ENCODE measurements at regions not wholly inside any gene's neighbourhood (a gene's known extent, or its start where the extent isn't known, plus 50 kb on each side); places are given as distances from the start of the nearest gene placed in this dataset.

- Histone ChIP-seq H3K9ac (ENCODE audit: low read length) (no peak overlapping the region), H3F3A (ENCODE audit: insufficient read depth, low read length) (no peaks in the 10 kb centered on the region), H3K27ac (ENCODE audit: low read depth, low read length, poor library complexity, severe bottlenecking) (no peak overlapping the region), H2AFZ (ENCODE audit: low read length) (no peak overlapping the region), H3K9me2 (ENCODE audit: low read depth, low read length) (no peaks in the 10 kb centered on the region), H3K4me1 (ENCODE audit: insufficient read depth, low read length, severe bottlenecking) (peaks cover 10% of the 10 kb centered on the region), H3K79me2 (ENCODE audit: insufficient read depth, low read length) (no peaks in the 10 kb centered on the region), H4K20me1 (ENCODE audit: insufficient read depth, low read length) (no peaks in the 10 kb centered on the region), H3K27me3 (ENCODE audit: insufficient read depth, low read length) (no peaks in the 10 kb centered on the region), H3K36me3 (ENCODE audit: insufficient read depth, low read length) (no peaks in the 10 kb centered on the region), H3K4me2 (ENCODE audit: low read length) (no peak overlapping the region), H3K4me3 (ENCODE audit: low read depth, low read length, poor library complexity, severe bottlenecking) (no peak overlapping the region), H3K9me3 (ENCODE audit: low read length) (no peaks in the 10 kb centered on the region)
- no peak for TF ChIP-seq EZH2 (IDR thresholded peaks at IDR 0.05; ENCODE audit: borderline replicate concordance, low read length)
- TF ChIP-seq, protein P1, sequence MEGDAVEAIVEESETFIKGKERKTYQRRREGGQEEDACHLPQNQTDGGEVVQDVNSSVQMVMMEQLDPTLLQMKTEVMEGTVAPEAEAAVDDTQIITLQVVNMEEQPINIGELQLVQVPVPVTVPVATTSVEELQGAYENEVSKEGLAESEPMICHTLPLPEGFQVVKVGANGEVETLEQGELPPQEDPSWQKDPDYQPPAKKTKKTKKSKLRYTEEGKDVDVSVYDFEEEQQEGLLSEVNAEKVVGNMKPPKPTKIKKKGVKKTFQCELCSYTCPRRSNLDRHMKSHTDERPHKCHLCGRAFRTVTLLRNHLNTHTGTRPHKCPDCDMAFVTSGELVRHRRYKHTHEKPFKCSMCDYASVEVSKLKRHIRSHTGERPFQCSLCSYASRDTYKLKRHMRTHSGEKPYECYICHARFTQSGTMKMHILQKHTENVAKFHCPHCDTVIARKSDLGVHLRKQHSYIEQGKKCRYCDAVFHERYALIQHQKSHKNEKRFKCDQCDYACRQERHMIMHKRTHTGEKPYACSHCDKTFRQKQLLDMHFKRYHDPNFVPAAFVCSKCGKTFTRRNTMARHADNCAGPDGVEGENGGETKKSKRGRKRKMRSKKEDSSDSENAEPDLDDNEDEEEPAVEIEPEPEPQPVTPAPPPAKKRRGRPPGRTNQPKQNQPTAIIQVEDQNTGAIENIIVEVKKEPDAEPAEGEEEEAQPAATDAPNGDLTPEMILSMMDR (IDR thresholded peaks at IDR 0.05; ENCODE audit: low read length), result no peak
Observed at GRCh38 chr3:56969851-56970250, 90.6 kb upstream of the SPATA12 start.

GRCh38 chr3:56966509-56966908 is 94.0 kb upstream of the SPATA12 start:
- TF ChIP-seq, protein P1 (IDR thresholded peaks at IDR 0.05; ENCODE audit: low read length), result no peak
- TF ChIP-seq EZH2 (IDR thresholded peaks at IDR 0.05; ENCODE audit: borderline replicate concordance, low read length), result no peak
- Histone ChIP-seq H3K27me3 (ENCODE audit: insufficient read depth, low read length) (no peaks in the 10 kb centered on the region), H3K4me2 (ENCODE audit: low read length) (no peak overlapping the region), H3K4me3 (ENCODE audit: low read depth, low read length, poor library complexity, severe bottlenecking) (no peak overlapping the region), H3K9ac (ENCODE audit: low read length) (no peak overlapping the region), H4K20me1 (ENCODE audit: insufficient read depth, low read length) (no peaks in the 10 kb centered on the region), H2AFZ (ENCODE audit: low read length) (no peak overlapping the region), H3K79me2 (ENCODE audit: insufficient read depth, low read length) (no peaks in the 10 kb centered on the region), H3K27ac (ENCODE audit: low read depth, low read length, poor library complexity, severe bottlenecking) (no peak overlapping the region), H3F3A (ENCODE audit: insufficient read depth, low read length) (no peaks in the 10 kb centered on the region), H3K9me3 (ENCODE audit: low read length) (no peaks in the 10 kb centered on the region), H3K36me3 (ENCODE audit: insufficient read depth, low read length) (no peaks in the 10 kb centered on the region), H3K9me2 (ENCODE audit: low read depth, low read length) (no peaks in the 10 kb centered on the region), H3K4me1 (ENCODE audit: insufficient read depth, low read length, severe bottlenecking) (peaks cover 22% of the 10 kb centered on the region)

DNA sequence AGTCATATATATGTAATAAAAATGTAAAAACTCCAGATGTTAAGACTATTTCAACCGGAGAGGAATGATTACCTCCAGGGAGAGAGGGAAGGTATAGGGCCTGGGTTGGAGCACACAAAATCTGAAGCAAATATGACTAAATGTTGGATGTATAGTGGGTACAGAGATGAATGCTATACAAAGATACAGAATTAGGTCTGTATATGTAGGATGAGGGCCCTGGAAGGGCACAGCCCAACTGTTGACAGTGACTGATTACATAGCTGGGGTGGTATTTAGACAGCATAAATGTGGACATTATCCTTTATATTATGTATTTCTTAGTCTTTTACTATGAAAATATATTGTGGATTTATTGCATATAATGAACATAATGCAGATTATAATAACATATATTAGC is 94.4 kb upstream of the SPATA12 start:
- Histone ChIP-seq H3K36me3 (ENCODE audit: insufficient read depth, low read length) (no peaks in the 10 kb centered on the region), H3K4me2 (ENCODE audit: low read length) (no peak overlapping the region), H4K20me1 (ENCODE audit: insufficient read depth, low read length) (no peaks in the 10 kb centered on the region), H3K9me3 (ENCODE audit: low read length) (no peaks in the 10 kb centered on the region), H3K4me1 (ENCODE audit: insufficient read depth, low read length, severe bottlenecking) (peaks cover 22% of the 10 kb centered on the region), H3K79me2 (ENCODE audit: insufficient read depth, low read length) (no peaks in the 10 kb centered on the region), H3K9me2 (ENCODE audit: low read depth, low read length) (no peaks in the 10 kb centered on the region), H3K27ac (ENCODE audit: low read depth, low read length, poor library complexity, severe bottlenecking) (no peak overlapping the region), H3K27me3 (ENCODE audit: insufficient read depth, low read length) (no peaks in the 10 kb centered on the region), H3K9ac (ENCODE audit: low read length) (no peak overlapping the region), H2AFZ (ENCODE audit: low read length) (no peak overlapping the region), H3F3A (ENCODE audit: insufficient read depth, low read length) (no peaks in the 10 kb centered on the region), H3K4me3 (ENCODE audit: low read depth, low read length, poor library complexity, severe bottlenecking) (no peak overlapping the region)
- TF ChIP-seq, protein P1 (IDR thresholded peaks at IDR 0.05; ENCODE audit: low read length), result no peak
- no peak for TF ChIP-seq EZH2 (IDR thresholded peaks at IDR 0.05; ENCODE audit: borderline replicate concordance, low read length)
